CD4-positive, alpha-beta T cell (primary cell): ENCODE measurements at regions not wholly inside any gene's neighbourhood (a gene's known extent, or its start where the extent isn't known, plus 50 kb on each side); places are given as distances from the start of the nearest gene placed in this dataset.

Experiments used
- ATAC-seq: fragments of 200-7000 bp; cut with Tn5 transposase; one replicate; pipeline ENCODE4 v1.10.0; 2022; ENCODE audit warnings: mild to moderate bottlenecking; ENCODE audit not compliant: poor library complexity
- CTCF ChIA-PET: fragments of 350-600 bp; sonication (Branson Sonifier 250); formaldehyde crosslinking; loops from one replicate; lab custom pipeline; 2021; ENCODE audit warnings: antibody characterized with exemption, inconsistent platforms; lab: Charles Lee
- POLR2A ChIA-PET: fragments of 350-600 bp; sonication (Branson Sonifier 250); formaldehyde crosslinking; loops from one replicate; lab custom pipeline; 2021; ENCODE audit warnings: antibody characterized with exemption, inconsistent platforms; lab: Charles Lee
- DNase-seq, 14 experiments: peaks; one replicate each; pipeline ENCODE4 v3.0.0-alpha.2; 2013 to 2020; ENCODE audit warnings: mixed read lengths in 2 of 14
- H3K27ac ChIP-seq, 2 donors: one replicate each; pipeline versions ENCODE4 v1.5.1 to v1.7.0; 2013; ENCODE audit warnings: low read length in 2 of 2, low read depth in 1 of 2, mild to moderate bottlenecking in 1 of 2
- H3K27me3 ChIP-seq, 2 experiments: 1 replicate in 1 of 2; 2 replicates in 1 of 2; pipeline versions ENCODE4 v1.6.1 to v1.7.0; 2013; ENCODE audit warnings: low read length in 2 of 2, control low read depth in 1 of 2, mild to moderate bottlenecking in 1 of 2, moderate library complexity in 1 of 2; ENCODE audit not compliant: insufficient read depth in 2 of 2, control insufficient read depth in 1 of 2
- H3K36me3 ChIP-seq: one replicate; pipeline ENCODE4 v1.6.1; 2013; ENCODE audit warnings: low read length, control low read depth; ENCODE audit not compliant: insufficient read depth
- H3K4me1 ChIP-seq: one replicate; pipeline ENCODE4 v1.6.1; 2013; ENCODE audit warnings: low read length, control low read depth; ENCODE audit not compliant: insufficient read depth
- H3K4me3 ChIP-seq: one replicate; pipeline ENCODE4 v1.5.1; 2013; ENCODE audit warnings: mild to moderate bottlenecking, low read length, moderate library complexity
- H3K9me3 ChIP-seq, 2 experiments: 1 replicate in 1 of 2; 2 replicates in 1 of 2; pipeline versions ENCODE4 v1.6.1 to v1.7.0; 2013; ENCODE audit warnings: low read length in 2 of 2, mild to moderate bottlenecking in 2 of 2, control low read depth in 1 of 2, moderate library complexity in 1 of 2; ENCODE audit not compliant: control insufficient read depth in 1 of 2, insufficient read depth in 1 of 2
- H3K27ac Mint-ChIP-seq: one replicate; pipeline ENCODE4 v1.8.0; 2020; ENCODE audit warnings: mixed read lengths
- H3K27me3 Mint-ChIP-seq: one replicate; pipeline ENCODE4 v1.8.0; 2021; ENCODE audit warnings: mixed read lengths
- H3K36me3 Mint-ChIP-seq: one replicate; pipeline ENCODE4 v1.8.0; 2021; ENCODE audit warnings: low read depth, mixed read lengths
- H3K4me1 Mint-ChIP-seq: one replicate; pipeline ENCODE4 v1.8.0; 2021; ENCODE audit warnings: low read depth, mixed read lengths
- H3K4me3 Mint-ChIP-seq: one replicate; pipeline ENCODE4 v1.8.0; 2020; ENCODE audit warnings: mild to moderate bottlenecking, mixed read lengths
- H3K9me3 Mint-ChIP-seq: one replicate; pipeline ENCODE4 v1.8.0; 2020; ENCODE audit warnings: mixed read lengths
- CTCF ChIP-seq: fragments of 200-600 bp; IDR thresholded peaks from one replicate; pipeline ENCODE4 v1.8.0; 2022; ENCODE audit warnings: antibody characterized with exemption, mild to moderate bottlenecking
- intact Hi-C, 2 experiments: fragments of 100-400 bp; cut with DNase I in 1 of 2; cut with micrococcal nuclease in 1 of 2; formaldehyde crosslinking; loops; one replicate each; pipeline versions ENCODE4 v1.15.1 to v1.9.0; 2023 to 2025; cut with DNase I, micrococcal nuclease

GRCh38 chr13:91162589-91162988 is 184.9 kb upstream of the MIR17HG start:
- intact Hi-C loops: no loop called here
- Histone ChIP-seq H3K36me3 (no peaks in the 10 kb centered on the region), H3K27me3 (no peaks in the 10 kb centered on the region), H3K4me3 (no peak overlapping the region), H3K4me1 (no peaks in the 10 kb centered on the region), H3K9me3 (no peaks in the 10 kb centered on the region), H3K27ac (no peak overlapping the region)
- H3K27ac Mint-ChIP-seq: no peak overlapping the region
- H3K9me3 Mint-ChIP-seq: no peaks in the 10 kb centered on the region
- CTCF ChIA-PET: no interaction called here
- no peak for TF ChIP-seq CTCF
- H3K4me3 Mint-ChIP-seq: no peak overlapping the region
- H3K27me3 Mint-ChIP-seq: peaks cover 15% of the 10 kb centered on the region
- H3K4me1 Mint-ChIP-seq: no peaks in the 10 kb centered on the region
- no peaks in the 10 kb centered on the region for H3K36me3 Mint-ChIP-seq
- POLR2A ChIA-PET: interaction anchor here (0.6 kb wide), 1 partner anchor 67 kb away, joined by 3 read pairs; no protein-coding TSS in a partner anchor
- DNase-seq (no peak), ATAC-seq (no peak)

- no peak overlapping the region for H3K4me3 ChIP-seq
- H3K27ac ChIP-seq: no peak overlapping the region
- H3K36me3 ChIP-seq: no peaks in the 10 kb centered on the region
- no peak for DNase-seq
- intact Hi-C loops: no loop called here
- ChIA-PET CTCF (interaction anchor here (1.1 kb wide), 1 partner anchor 9 kb away, joined by 3 read pairs; no protein-coding TSS in a partner anchor), POLR2A (no interaction called here)
- Mint-ChIP-seq H3K27ac (no peak overlapping the region), H3K4me1 (no peaks in the 10 kb centered on the region), H3K27me3 (peaks cover 18% of the 10 kb centered on the region), H3K36me3 (no peaks in the 10 kb centered on the region), H3K4me3 (no peak overlapping the region), H3K9me3 (no peaks in the 10 kb centered on the region)
- no peaks in the 10 kb centered on the region for H3K27me3 ChIP-seq
- H3K4me1 ChIP-seq: no peaks in the 10 kb centered on the region
- no peak for TF ChIP-seq CTCF
- H3K9me3 ChIP-seq: no peaks in the 10 kb centered on the region
- ATAC-seq: no peak
Measured at GRCh38 chr13:91165758-91166157, 181.7 kb upstream of the MIR17HG start.

- Histone ChIP-seq H3K27ac (no peak overlapping the region), H3K27me3 (no peaks in the 10 kb centered on the region), H3K9me3 (no peaks in the 10 kb centered on the region), H3K4me3 (no peak overlapping the region), H3K4me1 (no peaks in the 10 kb centered on the region), H3K36me3 (no peaks in the 10 kb centered on the region)
- Mint-ChIP-seq H3K27me3 (peaks cover 24% of the 10 kb centered on the region), H3K4me1 (no peaks in the 10 kb centered on the region), H3K9me3 (no peaks in the 10 kb centered on the region), H3K36me3 (no peaks in the 10 kb centered on the region), H3K27ac (no peak overlapping the region), H3K4me3 (no peak overlapping the region)
- POLR2A ChIA-PET: no interaction called here
- ATAC-seq (no peak), DNase-seq (no peak)
- intact Hi-C loops: no loop called here
- no peak for TF ChIP-seq CTCF
- CTCF ChIA-PET: interaction anchor here (1.1 kb wide), 1 partner anchor 10 kb away, joined by 3 read pairs; no protein-coding TSS in a partner anchor
Measured at GRCh38 chr13:91166714-91167511, 180.6 kb upstream of the MIR17HG start.
